ENCODE measurements at regions not wholly inside any gene's neighbourhood (a gene's known extent, or its start where the extent isn't known, plus 50 kb on each side); places are given as distances from the start of the nearest gene placed in this dataset.

GRCh38 chr5:158626718-158627117, 473.0 kb downstream of the EBF1 start (continued):
- TF ChIP-seq ZNF219 (CRISPR knock-in tag; IDR thresholded peaks at IDR 0.05; ENCODE audit: borderline replicate concordance): no peak
- no peak for TF ChIP-seq JUN (CRISPR knock-in tag; IDR thresholded peaks at IDR 0.05)

GRCh38 chr5:158623971-158624370, 475.7 kb downstream of the EBF1 start:
- Mint-ChIP-seq H3K4me3 (no peak overlapping the region), H3K36me3 (no peaks in the 10 kb centered on the region), H3K27ac (no peak overlapping the region), H3K4me1 (no peaks in the 10 kb centered on the region; the same call in 1 of the 2 replicates), H3K9me3 (no peaks in the 10 kb centered on the region), H3K27me3 (ENCODE audit: low read depth) (no peaks in the 10 kb centered on the region)
- ATAC-seq (no peak), DNase-seq (ENCODE audit: low spot score) (no peak)
- no peak for TF ChIP-seq IRF2 (CRISPR knock-in tag; IDR thresholded peaks at IDR 0.05; ENCODE audit: borderline replicate concordance, low read depth)
- TF ChIP-seq ZBTB43 (CRISPR knock-in tag; IDR thresholded peaks at IDR 0.05): no peak
- ChIA-PET CTCF (no interaction called here), POLR2A (no interaction called here)

GRCh38 chr5:158621391-158621790, 478.3 kb downstream of the EBF1 start:
- Mint-ChIP-seq H3K27ac (no peak overlapping the region), H3K36me3 (no peaks in the 10 kb centered on the region), H3K4me3 (no peak overlapping the region), H3K9me3 (no peaks in the 10 kb centered on the region), H3K4me1 (peaks cover 4% of the 10 kb centered on the region; the same call in 1 of the 2 replicates), H3K27me3 (ENCODE audit: low read depth) (no peaks in the 10 kb centered on the region)
- ChIA-PET CTCF (no interaction called here), POLR2A (no interaction called here)
- DNase-seq (ENCODE audit: low spot score) (no peak), ATAC-seq (no peak)
- TF ChIP-seq HMGXB4 (CRISPR knock-in tag; IDR thresholded peaks at IDR 0.05) (no peak), AFF4 (CRISPR knock-in tag; IDR thresholded peaks at IDR 0.05; ENCODE audit: borderline replicate concordance) (no peak), CTCF (IDR thresholded peaks at IDR 0.05) (no peak), PRRX2 (CRISPR knock-in tag; IDR thresholded peaks at IDR 0.05) (no peak), ZBTB43 (CRISPR knock-in tag; IDR thresholded peaks at IDR 0.05) (no peak), ZNF423 (CRISPR knock-in tag; IDR thresholded peaks at IDR 0.05) (no peak), TP53 (CRISPR knock-in tag; IDR thresholded peaks at IDR 0.05) (no peak), USF1 (CRISPR knock-in tag; IDR thresholded peaks at IDR 0.05) (no peak), ARID4B (CRISPR knock-in tag; IDR thresholded peaks at IDR 0.05; ENCODE audit: borderline replicate concordance) (no peak), EMX1 (CRISPR knock-in tag; IDR thresholded peaks at IDR 0.05) (no peak), NFE2L1 (CRISPR knock-in tag; IDR thresholded peaks at IDR 0.05) (no peak), NFATC4 (CRISPR knock-in tag; IDR thresholded peaks at IDR 0.05) (no peak), ZNF263 (CRISPR knock-in tag; IDR thresholded peaks at IDR 0.05; ENCODE audit: low read depth) (no peak), RORB (CRISPR knock-in tag; IDR thresholded peaks at IDR 0.05) (no peak), GABPB1 (CRISPR knock-in tag; IDR thresholded peaks at IDR 0.05) (no peak)

All from WTC11 (cell line).